ENCODE measurements at regions not wholly inside any gene's neighbourhood (a gene's known extent, or its start where the extent isn't known, plus 50 kb on each side); places are given as distances from the start of the nearest gene placed in this dataset.
"Not testable (repeated sequence)": the region's sequence is repeated elsewhere in the genome, so short reads cannot be mapped to it uniquely, and the experiment has no call there.

DNA sequence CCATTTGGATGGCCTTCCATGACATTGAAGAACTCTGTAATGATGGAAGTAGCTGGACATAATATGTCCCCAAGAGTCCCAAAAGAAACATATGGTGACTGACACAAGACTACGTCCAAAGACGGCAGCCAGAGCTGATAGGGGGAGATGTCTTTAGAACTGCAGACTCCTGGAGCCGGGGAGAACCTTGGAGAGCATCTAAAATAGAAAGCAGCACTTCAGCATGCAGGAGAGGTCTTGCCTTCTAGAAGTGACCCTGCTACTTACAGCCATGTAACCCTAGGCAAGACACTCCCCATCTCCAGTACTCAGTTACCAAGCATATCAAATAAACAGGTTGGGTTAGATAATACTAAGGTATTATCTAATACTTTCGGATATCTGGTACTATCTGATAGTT, 143.8 kb upstream of the BCL6 start:
- H3K4me2 ChIP-seq: no peak overlapping the region
- TF ChIP-seq NFE2L2 (conservative IDR thresholded peaks at IDR 0.05; ENCODE audit: low read length): no peak
- TF ChIP-seq POLR2AphosphoS2 (conservative IDR thresholded peaks at IDR 0.05; ENCODE audit: low read length): no peak
- TF ChIP-seq HMGXB4 (CRISPR knock-in tag; IDR thresholded peaks at IDR 0.05; ENCODE audit: borderline replicate concordance): no peak
- TF ChIP-seq, protein P1, sequence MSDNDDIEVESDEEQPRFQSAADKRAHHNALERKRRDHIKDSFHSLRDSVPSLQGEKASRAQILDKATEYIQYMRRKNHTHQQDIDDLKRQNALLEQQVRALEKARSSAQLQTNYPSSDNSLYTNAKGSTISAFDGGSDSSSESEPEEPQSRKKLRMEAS (IDR thresholded peaks at IDR 0.05): no peak
- no peak for TF ChIP-seq RCOR1 (IDR thresholded peaks at IDR 0.05; ENCODE audit: low read depth, low read length)
- TF ChIP-seq RARB (CRISPR knock-in tag; IDR thresholded peaks at IDR 0.05): no peak
- CTCF ChIA-PET: no interaction called here
- no peak overlapping the region for H3K4me3 ChIP-seq
- DNase-seq (ENCODE audit: low read depth in 1 of 2, low spot score in 1 of 2) (no peak), ATAC-seq (no peak), FAIRE-seq (no peak)
- WGBS (ENCODE audit: missing lambda C conversion rate): 90% methylated on average over 4 of the region's 4 CpGs
- POLR2A ChIA-PET: no interaction called here
- no peaks in the 10 kb centered on the region for H3K9me3 ChIP-seq
- no peak overlapping the region for H3K27ac ChIP-seq
- H3K4me1 ChIP-seq: no peaks in the 10 kb centered on the region

DNA sequence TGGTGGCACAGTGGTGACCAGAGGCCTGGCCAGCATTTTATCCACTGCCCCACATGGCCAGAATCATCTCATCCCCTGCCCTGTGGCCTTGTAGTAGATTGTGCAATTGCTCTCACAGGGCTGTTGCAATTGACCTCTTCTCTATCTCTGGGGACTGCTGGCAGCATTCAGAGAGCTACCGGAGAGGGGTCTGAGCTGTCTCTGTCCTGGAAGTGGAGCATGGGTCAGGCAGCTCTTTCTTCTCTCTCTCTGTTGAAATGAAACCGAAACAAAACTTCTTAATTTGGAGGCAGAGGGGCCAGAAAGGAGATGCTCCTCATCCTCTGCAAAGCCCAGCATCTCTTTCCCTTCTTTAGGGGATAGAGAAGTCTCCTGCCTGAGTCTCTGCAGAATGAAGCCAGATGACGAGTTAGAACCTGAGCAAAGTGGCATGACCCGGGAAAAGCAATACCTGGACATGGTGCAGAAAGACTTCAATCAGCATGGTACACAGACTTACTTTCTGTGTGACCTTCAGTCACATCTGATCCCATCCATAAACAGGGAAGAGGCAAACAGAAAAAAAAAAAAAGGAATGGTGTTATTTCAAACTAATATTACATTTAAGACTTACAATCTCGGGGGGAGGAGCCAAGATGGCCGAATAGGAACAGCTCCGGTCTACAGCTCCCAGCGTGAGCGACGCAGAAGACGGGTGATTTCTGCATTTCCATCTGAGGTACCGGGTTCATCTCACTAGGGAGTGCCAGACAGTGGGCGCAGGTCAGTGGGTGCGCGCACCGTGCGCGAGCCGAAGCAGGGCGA, 144.5 kb upstream of the BCL6 start:
- FAIRE-seq: no peak
- Histone ChIP-seq H3K4me1 (no peaks in the 10 kb centered on the region), H3K9me3 (no peaks in the 10 kb centered on the region), H3K27ac (no peak overlapping the region), H3K4me3 (no peak overlapping the region), H3K4me2 (no peak overlapping the region)
- 82% methylated on average over 10 of the region's 20 CpGs for WGBS (ENCODE audit: missing lambda C conversion rate)
- ChIA-PET CTCF (interaction anchor here (0.5 kb wide), 1 partner anchor 28 kb away, joined by 3 read pairs; no protein-coding TSS in a partner anchor), POLR2A (no interaction called here)
- TF ChIP-seq, protein P2, sequence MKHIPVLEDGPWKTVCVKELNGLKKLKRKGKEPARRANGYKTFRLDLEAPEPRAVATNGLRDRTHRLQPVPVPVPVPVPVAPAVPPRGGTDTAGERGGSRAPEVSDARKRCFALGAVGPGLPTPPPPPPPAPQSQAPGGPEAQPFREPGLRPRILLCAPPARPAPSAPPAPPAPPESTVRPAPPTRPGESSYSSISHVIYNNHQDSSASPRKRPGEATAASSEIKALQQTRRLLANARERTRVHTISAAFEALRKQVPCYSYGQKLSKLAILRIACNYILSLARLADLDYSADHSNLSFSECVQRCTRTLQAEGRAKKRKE (CRISPR knock-in tag; IDR thresholded peaks at IDR 0.05; ENCODE audit: low read depth): no peak
- 0 out of 4 replicates have a peak, but pooled peaks of 1 of the 2 experiments have one; percentile 30 for TF ChIP-seq CEBPB (IDR thresholded peaks at IDR 0.05)
- DNase-seq (ENCODE audit: low read depth in 1 of 2, low spot score in 1 of 2): no peak
- no peak for ATAC-seq

DNA sequence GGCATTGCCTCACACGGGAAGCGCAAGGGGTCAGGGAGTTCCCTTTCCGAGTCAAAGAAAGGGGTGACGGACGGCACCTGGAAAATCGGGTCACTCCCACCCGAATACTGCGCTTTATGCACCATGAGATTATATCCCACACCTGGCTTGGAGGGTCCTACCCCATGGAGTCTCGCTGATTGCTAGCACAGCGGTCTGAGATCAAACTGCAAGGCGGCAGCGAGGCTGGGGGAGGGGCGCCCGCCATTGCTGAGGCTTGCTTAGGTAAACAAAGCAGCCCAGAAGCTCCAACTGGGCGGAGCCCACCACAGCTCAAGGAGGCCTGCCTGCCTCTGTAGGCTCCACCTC, 145.1 kb upstream of the BCL6 start:
- H3K4me1 ChIP-seq; H3K4me2 ChIP-seq; DNase-seq (ENCODE audit: low read depth in 1 of 2, low spot score in 1 of 2); H3K27ac ChIP-seq; H3K9me3 ChIP-seq; H3K4me3 ChIP-seq; FAIRE-seq; ATAC-seq; POLR2A ChIA-PET: not testable (repeated sequence)
- CTCF ChIA-PET: interaction anchor here (0.5 kb wide), 1 partner anchor 27 kb away, joined by 3 read pairs; no protein-coding TSS in a partner anchor
- WGBS (ENCODE audit: missing lambda C conversion rate): 88% methylated on average over 8 of the region's 15 CpGs

- H3K4me1 ChIP-seq: no peaks in the 10 kb centered on the region
- ATAC-seq: no peak
- CTCF ChIA-PET: no interaction called here
- no peak overlapping the region for H3K27ac ChIP-seq
- no peak for FAIRE-seq
- H3K9me3 ChIP-seq: no peaks in the 10 kb centered on the region
- POLR2A ChIA-PET: no interaction called here
- no peak for DNase-seq (ENCODE audit: low read depth in 1 of 2, low spot score in 1 of 2)
- no peak for TF ChIP-seq SREBF2 (IDR thresholded peaks at IDR 0.05)
- no peak for TF ChIP-seq EP300 (IDR thresholded peaks at IDR 0.05)
- no peak for TF ChIP-seq RCOR1 (IDR thresholded peaks at IDR 0.05; ENCODE audit: low read depth, low read length)
- no peak for TF ChIP-seq FOSL2 (IDR thresholded peaks at IDR 0.05)
- no peak for TF ChIP-seq FOSL2 (CRISPR knock-in tag; IDR thresholded peaks at IDR 0.05)
- TF ChIP-seq ESRRA (IDR thresholded peaks at IDR 0.05; ENCODE audit: borderline replicate concordance, low read length): no peak
- TF ChIP-seq HES2 (IDR thresholded peaks at IDR 0.05): no peak
- TF ChIP-seq MYC (IDR thresholded peaks at IDR 0.05; ENCODE audit: borderline replicate concordance, low read length): no peak
- no peak for TF ChIP-seq FOXS1 (CRISPR knock-in tag; IDR thresholded peaks at IDR 0.05)
- TF ChIP-seq, protein P1 (IDR thresholded peaks at IDR 0.05): no peak
- TF ChIP-seq, protein P3, sequence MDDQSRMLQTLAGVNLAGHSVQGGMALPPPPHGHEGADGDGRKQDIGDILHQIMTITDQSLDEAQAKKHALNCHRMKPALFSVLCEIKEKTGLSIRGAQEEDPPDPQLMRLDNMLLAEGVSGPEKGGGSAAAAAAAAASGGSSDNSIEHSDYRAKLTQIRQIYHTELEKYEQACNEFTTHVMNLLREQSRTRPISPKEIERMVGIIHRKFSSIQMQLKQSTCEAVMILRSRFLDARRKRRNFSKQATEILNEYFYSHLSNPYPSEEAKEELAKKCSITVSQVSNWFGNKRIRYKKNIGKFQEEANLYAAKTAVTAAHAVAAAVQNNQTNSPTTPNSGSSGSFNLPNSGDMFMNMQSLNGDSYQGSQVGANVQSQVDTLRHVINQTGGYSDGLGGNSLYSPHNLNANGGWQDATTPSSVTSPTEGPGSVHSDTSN (IDR thresholded peaks at IDR 0.05): no peak
- TF ChIP-seq KDM5A (IDR thresholded peaks at IDR 0.05): no peak
- TF ChIP-seq HDAC2 (IDR thresholded peaks at IDR 0.05): no peak
- no peak for TF ChIP-seq TP53 (CRISPR knock-in tag; IDR thresholded peaks at IDR 0.05)
- no peak for TF ChIP-seq GATA3 (IDR thresholded peaks at IDR 0.05; ENCODE audit: borderline replicate concordance)
- TF ChIP-seq CBX2 (IDR thresholded peaks at IDR 0.05; ENCODE audit: borderline replicate concordance, low read depth): no peak
- TF ChIP-seq HMGXB4 (CRISPR knock-in tag; IDR thresholded peaks at IDR 0.05; ENCODE audit: borderline replicate concordance): no peak
- no peak for TF ChIP-seq HEYL (CRISPR knock-in tag; IDR thresholded peaks at IDR 0.05)
- TF ChIP-seq EHF (CRISPR knock-in tag; IDR thresholded peaks at IDR 0.05): no peak
- TF ChIP-seq POLR2AphosphoS2 (conservative IDR thresholded peaks at IDR 0.05; ENCODE audit: low read length): no peak
- H3K4me2 ChIP-seq: no peak overlapping the region
- 72% methylated on average over 5 of the region's 6 CpGs for WGBS (ENCODE audit: missing lambda C conversion rate)
- no peak overlapping the region for H3K4me3 ChIP-seq
Observed at GRCh38 chr3:187896646-187897045, 151.4 kb upstream of the BCL6 start.

Data from A549 (cell line).